ENCODE measurements at regions not wholly inside any gene's neighbourhood (a gene's known extent, or its start where the extent isn't known, plus 50 kb on each side); places are given as distances from the start of the nearest gene placed in this dataset.
"Not testable (repeated sequence)": the region's sequence is repeated elsewhere in the genome, so short reads cannot be mapped to it uniquely, and the experiment has no call there.

- H3K4me3 ChIP-seq = no peak overlapping the region
- DNase-seq (ENCODE audit: low spot score) = no peak
- H3K27ac ChIP-seq = no peak overlapping the region
- no peak for TF ChIP-seq CTCF (IDR thresholded peaks at IDR 0.05)
These were observed 689.9 kb upstream of the SEMA6D start for GRCh38 chr15:47027322-47027946.

GRCh38 chr15:47035475-47036406 is 681.6 kb upstream of the SEMA6D start:
- no peak for TF ChIP-seq CTCF (IDR thresholded peaks at IDR 0.05)
- DNase-seq (ENCODE audit: low spot score) = no peak
- Histone ChIP-seq H3K4me3 (no peak overlapping the region), H3K27ac (no peak overlapping the region)

GRCh38 chr15:47037003-47037402 is 680.3 kb upstream of the SEMA6D start:
- TF ChIP-seq CTCF (IDR thresholded peaks at IDR 0.05) = no peak
- DNase-seq (ENCODE audit: low spot score) = no peak
- Histone ChIP-seq H3K27ac (no peak overlapping the region), H3K4me3 (no peak overlapping the region)

- DNase-seq (ENCODE audit: low spot score) = no peak
- TF ChIP-seq CTCF (IDR thresholded peaks at IDR 0.05) = no peak
- Histone ChIP-seq H3K4me3 (no peak overlapping the region), H3K27ac (no peak overlapping the region)
These were observed 678.1 kb upstream of the SEMA6D start for GRCh38 chr15:47039225-47039624.

GRCh38 chr15:47041301-47041700 is 676.0 kb upstream of the SEMA6D start:
- no peak for DNase-seq (ENCODE audit: low spot score)
- no peak overlapping the region for H3K27ac ChIP-seq
- no peak for TF ChIP-seq CTCF (IDR thresholded peaks at IDR 0.05)
- H3K4me3 ChIP-seq = no peak overlapping the region

GRCh38 chr15:47047981-47048380 is 669.3 kb upstream of the SEMA6D start:
- not testable (repeated sequence) for H3K27ac ChIP-seq

GRCh38 chr15:47066392-47066791 is 650.9 kb upstream of the SEMA6D start:
- TF ChIP-seq CTCF (IDR thresholded peaks at IDR 0.05) = no peak
- Histone ChIP-seq H3K4me3 (no peak overlapping the region), H3K27ac (no peak overlapping the region)
- no peak for DNase-seq (ENCODE audit: low spot score)

More at GRCh38 chr15:47047981-47048380, 669.3 kb upstream of the SEMA6D start:
- H3K4me3 ChIP-seq; DNase-seq (ENCODE audit: low spot score): not testable (repeated sequence)

- not testable (repeated sequence) for H3K4me3 ChIP-seq; H3K27ac ChIP-seq; DNase-seq (ENCODE audit: low spot score)
These were observed 639.5 kb upstream of the SEMA6D start for GRCh38 chr15:47077846-47078245.

Measured in coronary artery (tissue), 2 donors.